CD4-positive, alpha-beta T cell treated with Interleukin-12 subunit alpha and Interleukin-12 subunit beta, for 1 hour (primary cell): ENCODE measurements at regions not wholly inside any gene's neighbourhood (a gene's known extent, or its start where the extent isn't known, plus 50 kb on each side); places are given as distances from the start of the nearest gene placed in this dataset.
"Not testable (repeated sequence)": the region's sequence is repeated elsewhere in the genome, so short reads cannot be mapped to it uniquely, and the experiment has no call there.

Experiments
- DNase-seq: peaks from one replicate; pipeline ENCODE4 v3.0.0-alpha.2; 2020

GRCh38 chr2:100744184-100744583 is 75.8 kb upstream of the NPAS2 start:
- DNase-seq = no peak

- no peak for DNase-seq
These were observed 75.3 kb upstream of the NPAS2 start for GRCh38 chr2:100744589-100744988.

- no peak for DNase-seq
These were observed 74.3 kb upstream of the NPAS2 start for GRCh38 chr2:100745604-100746003.

GRCh38 chr2:100747551-100747950 is 72.4 kb upstream of the NPAS2 start:
- DNase-seq = no peak

- DNase-seq = no peak
These were observed 71.8 kb upstream of the NPAS2 start for GRCh38 chr2:100747996-100748615.

DNA sequence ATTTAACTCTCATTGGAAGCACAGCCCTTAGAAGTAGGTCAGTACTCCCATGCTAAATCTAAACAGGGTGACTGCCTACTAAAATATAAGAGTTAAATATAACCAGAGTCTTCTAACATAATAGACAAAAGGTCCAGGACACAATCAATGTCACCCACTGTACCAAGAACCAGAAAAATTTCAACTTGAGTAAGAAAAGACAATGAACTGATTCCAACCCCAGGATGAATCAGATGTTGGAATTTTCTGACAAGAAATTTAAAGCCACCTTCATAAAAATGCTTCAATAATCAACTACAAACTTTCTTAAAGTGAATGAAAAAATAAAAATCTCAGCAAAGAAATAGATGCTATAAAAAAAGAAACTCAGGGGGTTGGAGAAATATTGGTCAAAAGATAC is 71.3 kb upstream of the NPAS2 start:
- no peak for DNase-seq

DNA sequence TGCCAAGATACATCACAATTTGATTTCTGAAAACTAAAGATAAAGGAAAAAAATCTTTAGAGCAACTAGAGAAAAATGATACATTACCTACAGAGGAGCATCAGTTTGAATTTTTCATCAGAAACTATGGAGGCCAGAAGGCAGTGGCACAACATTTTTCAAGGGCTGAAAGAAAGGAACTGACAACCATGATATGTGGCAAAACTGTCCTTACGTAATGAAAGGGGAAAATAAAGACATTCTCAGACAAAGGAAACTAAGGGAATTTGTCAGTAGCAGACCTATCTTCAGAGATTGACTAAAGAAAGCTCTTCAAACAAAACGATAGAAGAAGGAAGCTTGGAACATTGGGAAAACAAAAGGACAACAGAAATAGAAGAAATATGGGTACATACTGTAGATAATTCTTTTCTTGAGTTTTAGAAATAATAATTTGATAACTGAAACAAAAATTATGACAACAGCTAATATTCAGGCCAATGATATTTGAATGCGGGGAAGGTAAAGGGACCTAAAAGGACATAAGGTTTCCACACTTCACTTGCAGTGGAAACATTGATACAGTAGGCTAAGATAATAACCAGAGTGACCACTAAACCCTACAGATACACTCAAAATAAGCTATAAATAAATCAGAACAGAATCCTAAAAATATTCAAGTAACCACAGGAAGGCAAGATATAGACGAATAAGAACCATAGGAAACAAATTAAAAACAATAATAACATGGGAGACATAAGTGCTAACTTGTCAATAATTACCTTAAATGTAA is 70.0 kb upstream of the NPAS2 start:
- no peak for DNase-seq

GRCh38 chr2:100751871-100752625 is 67.9 kb upstream of the NPAS2 start:
- DNase-seq = not testable (repeated sequence)

- no peak for DNase-seq
These were observed 67.2 kb upstream of the NPAS2 start for GRCh38 chr2:100752628-100753333.

DNA sequence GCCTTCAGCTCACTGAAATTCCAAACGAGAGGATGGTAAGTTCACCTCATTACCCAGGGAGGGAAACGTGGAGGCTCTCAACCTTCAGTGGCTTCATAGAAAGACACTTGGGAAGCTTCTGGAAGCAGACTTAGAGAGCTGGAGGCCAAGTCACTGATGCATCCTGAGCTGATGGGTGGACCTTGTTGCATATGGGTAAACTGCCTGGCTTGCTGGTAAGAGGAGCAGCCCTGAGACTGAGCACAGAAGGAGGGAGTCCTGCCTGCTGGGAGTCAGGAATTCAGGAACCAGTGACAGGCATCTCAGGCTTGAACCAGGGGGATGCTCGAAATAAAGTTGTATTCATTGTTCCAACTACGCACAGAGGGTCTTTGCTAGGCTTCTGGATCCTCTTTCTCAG is 66.5 kb upstream of the NPAS2 start:
- no peak for DNase-seq

DNA sequence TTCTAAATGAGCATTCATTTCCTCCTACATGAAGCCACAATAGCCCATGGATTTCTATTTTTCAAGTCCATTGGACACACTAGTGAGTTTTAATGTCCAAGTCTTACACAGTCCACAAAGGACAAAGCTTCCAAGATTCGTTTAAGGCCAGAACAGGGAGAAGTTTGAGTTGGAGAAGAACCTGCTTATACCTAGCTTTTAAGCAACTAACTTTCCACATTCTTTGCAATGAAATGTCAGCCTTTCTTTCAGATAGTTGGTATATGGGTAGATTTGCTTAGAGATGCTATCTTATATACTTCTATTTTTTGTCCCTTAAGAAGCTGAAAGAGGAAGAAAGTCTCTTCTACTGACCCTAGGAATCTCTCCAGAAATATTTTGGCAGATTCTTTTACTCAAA is 66.1 kb upstream of the NPAS2 start:
- DNase-seq = no peak

DNA sequence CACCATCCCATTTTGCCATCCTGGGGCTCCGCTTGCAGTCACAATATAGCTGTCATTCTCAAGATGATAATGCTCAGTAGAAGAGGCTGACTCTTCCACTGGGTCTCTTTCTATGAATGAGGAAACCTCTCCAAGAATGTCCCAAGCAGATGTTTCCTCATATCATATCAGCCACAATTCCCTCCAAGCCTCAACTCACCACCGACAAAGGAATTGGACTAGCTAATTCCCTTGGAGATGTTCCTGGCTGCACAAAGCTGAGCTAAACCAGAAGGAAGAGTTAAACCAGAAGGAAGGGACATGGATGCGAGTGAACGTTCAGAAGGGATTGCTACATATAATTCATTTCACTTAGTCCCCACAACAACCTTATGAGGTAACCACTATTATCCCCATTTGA is 65.0 kb upstream of the NPAS2 start:
- no peak for DNase-seq

DNA sequence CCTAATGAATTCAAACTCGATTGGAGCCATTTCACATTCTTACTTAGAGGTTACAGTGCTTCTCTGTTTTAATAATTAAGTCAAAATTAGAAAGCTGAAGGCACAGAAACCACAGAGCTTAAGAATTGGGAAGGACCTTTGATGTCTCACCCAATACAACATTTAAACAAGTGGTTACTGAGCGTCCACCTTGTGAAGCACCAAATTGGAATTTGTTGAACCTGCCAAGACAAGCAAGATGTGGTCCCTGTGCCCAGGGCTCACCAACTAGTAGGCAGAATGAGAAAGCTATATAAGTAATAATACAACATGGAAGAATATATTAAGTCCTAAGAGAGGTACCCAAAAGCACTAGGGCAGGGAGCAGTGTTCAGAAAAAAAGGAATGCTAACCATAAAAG is 64.5 kb upstream of the NPAS2 start:
- no peak for DNase-seq

DNA sequence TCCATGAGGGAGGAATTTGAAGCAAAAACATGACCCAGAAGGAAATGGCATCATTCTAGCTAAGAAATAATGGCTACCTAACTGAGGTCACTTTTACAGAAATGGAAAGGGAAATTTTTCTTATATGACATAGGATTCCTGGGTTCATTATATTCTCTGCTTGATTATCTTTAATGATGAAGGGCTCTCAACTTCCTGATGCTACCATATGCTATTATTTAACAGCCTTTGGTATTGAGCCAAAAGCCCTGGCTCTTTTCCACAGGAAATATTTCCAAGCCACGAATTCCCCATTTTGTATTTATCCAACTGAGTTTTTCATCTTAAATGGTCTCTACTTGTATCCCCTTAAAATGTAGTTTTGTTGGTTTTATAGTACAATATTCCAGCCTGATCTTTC is 63.2 kb upstream of the NPAS2 start:
- DNase-seq = no peak

GRCh38 chr2:100757621-100758394 is 62.1 kb upstream of the NPAS2 start:
- DNase-seq = no peak

DNA sequence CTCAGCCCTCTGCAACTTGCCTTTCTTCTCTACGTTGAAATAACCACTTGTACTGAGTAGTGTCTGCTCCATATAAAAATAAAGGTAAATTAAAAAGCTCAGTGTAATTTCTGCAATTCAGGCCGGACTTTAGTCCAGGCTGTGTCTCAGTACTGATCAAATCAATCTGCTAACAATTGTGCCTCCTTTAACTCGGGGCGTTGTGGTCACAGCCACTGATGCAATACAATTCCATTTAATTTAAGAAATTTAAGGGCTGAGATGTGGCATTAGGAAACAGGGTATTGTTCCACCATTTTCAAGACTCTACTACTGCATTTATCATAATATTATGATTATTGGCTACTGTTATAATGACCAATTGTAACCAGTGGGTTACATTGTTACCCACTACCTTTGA is 60.0 kb upstream of the NPAS2 start:
- DNase-seq = no peak

DNA sequence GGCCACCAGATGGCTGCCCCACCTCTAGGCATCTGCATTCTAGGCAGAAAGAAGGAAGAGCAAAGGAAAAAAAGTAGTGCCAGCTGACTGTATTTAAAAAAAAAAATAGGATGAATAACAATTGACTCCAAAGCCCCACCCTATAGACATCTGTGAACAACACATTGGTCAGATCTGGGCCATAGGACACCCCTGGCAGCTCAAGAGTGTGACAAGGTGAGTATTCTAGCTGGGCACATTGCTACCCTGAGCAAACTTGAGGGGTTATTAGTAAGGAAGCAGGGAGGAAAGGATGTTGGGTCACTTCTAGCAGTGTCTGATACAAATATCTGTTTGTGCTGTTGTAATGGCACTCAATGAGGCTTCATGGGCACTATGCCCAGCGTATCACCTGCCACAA is 58.6 kb upstream of the NPAS2 start:
- no peak for DNase-seq

GRCh38 chr2:100764430-100764829 is 55.5 kb upstream of the NPAS2 start:
- DNase-seq = no peak

- DNase-seq = no peak
These were observed 54.5 kb upstream of the NPAS2 start for GRCh38 chr2:100765481-100765880.

DNA sequence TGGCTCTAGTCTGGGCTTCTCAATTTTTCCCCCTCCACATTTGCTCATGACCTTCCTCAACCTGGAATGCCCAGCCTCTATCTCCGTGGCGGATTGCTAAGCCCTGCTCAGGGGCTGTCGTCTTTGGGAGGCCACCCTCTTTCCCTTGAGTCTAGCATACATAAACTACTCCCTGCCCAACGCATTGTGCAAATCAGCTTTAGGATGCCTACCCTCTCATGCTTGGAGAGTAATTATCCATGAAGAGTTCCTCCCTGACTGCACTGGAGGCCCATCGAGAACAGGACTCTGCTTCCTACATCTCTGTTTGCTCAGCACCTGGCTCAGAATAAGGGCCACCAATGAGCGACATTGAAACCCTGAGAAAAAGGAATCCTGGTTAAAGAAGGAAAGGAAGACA is 53.7 kb upstream of the NPAS2 start:
- DNase-seq = no peak

GRCh38 chr2:100766806-100767205 is 53.1 kb upstream of the NPAS2 start:
- no peak for DNase-seq

DNA sequence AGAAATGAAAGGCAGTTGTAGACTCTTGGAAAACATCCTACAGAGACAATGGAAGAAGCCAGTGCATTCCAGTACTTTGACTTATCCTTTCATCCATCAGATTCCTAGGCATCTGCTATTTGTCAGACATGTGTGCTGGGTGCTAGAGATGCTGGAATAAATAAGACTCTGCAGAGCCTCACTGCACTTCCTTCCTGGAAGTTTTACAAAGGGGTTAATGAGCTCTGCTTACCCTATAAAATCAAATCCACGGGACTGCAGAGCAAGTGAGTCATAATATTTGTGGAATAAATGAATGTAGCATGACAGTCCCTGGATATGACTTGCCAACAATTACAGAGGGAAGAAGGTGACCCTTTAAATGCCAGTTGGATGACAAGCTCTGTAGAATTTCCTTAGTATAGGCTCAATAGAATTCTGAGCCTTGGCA is 52.7 kb upstream of the NPAS2 start:
- no peak for DNase-seq
